ENCODE measurements at regions not wholly inside any gene's neighbourhood (a gene's known extent, or its start where the extent isn't known, plus 50 kb on each side); places are given as distances from the start of the nearest gene placed in this dataset.

DNA sequence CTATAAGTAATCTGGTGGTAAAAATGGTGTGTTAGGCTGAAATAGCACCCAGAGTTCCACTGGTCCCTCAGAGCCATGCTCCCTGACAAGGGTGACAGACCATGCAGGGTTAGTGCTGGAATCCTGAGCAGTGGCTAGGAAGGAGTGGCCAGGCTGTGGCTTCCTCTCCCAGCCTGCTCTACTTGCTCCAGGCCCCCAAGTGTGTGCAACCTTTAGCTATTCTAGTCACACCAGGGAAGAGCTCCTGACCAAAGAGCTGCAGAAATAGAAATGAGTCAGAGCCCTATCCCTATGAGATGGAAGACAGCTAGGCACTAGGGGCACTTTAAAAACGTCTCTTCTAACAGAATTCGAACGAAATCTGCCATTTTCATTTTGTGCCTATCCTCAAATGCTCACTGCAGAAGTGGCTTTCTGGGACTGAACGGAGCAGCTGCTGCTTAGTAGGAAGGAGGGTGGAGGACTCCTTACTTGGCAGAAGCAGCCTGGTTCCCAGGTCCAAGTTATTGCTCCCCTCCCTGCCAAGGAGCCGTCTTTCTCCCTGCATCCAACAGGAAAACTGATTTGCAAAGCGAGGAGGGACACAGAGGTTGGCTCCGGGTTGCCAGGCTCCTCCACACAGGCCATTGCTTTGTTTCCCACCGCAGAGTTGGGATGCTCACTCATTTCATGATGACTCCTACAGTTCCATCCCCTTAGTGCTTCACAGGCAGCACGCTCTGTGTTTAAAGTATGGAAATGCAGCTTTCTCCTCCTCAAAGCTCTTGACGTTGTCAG lies 754.5 kb downstream of the C6orf118 start:
- TF ChIP-seq BHLHE40 (IDR thresholded peaks at IDR 0.05; ENCODE audit: low read length) (no peak), HES4 (CRISPR knock-in tag; IDR thresholded peaks at IDR 0.05; ENCODE audit: borderline replicate concordance) (no peak)
- TF ChIP-seq, protein P1, sequence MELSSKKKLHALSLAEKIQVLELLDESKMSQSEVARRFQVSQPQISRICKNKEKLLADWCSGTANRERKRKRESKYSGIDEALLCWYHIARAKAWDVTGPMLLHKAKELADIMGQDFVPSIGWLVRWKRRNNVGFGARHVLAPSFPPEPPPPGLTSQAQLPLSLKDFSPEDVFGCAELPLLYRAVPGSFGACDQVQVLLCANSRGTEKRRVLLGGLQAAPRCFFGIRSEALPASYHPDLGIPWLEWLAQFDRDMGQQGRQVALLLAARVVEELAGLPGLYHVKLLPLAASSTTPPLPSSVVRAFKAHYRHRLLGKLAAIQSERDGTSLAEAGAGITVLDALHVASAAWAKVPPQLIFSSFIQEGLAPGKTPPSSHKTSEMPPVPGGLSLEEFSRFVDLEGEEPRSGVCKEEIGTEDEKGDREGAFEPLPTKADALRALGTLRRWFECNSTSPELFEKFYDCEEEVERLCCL (CRISPR knock-in tag; IDR thresholded peaks at IDR 0.05; ENCODE audit: borderline replicate concordance) = no peak

Data from HepG2 (cell line).